ENCODE measurements at regions not wholly inside any gene's neighbourhood (a gene's known extent, or its start where the extent isn't known, plus 50 kb on each side); places are given as distances from the start of the nearest gene placed in this dataset.

- H3K4me1 ChIP-seq: no peaks in the 10 kb centered on the region
- H3K4me2 ChIP-seq: no peak overlapping the region
- H3K36me3 Mint-ChIP-seq: no peaks in the 10 kb centered on the region
- no peaks in the 10 kb centered on the region for H3K27me3 ChIP-seq
- H3K27ac Mint-ChIP-seq: no peak overlapping the region
- no peaks in the 10 kb centered on the region for H3F3A ChIP-seq (ENCODE audit: low read depth)
- H4K20me1 ChIP-seq (ENCODE audit: low read depth): no peaks in the 10 kb centered on the region
- no peak overlapping the region for H3K9ac ChIP-seq
- no peaks in the 10 kb centered on the region for H3K79me2 ChIP-seq (ENCODE audit: low read depth)
- H3K9me3 ChIP-seq (ENCODE audit: low read depth): no peaks in the 10 kb centered on the region
- no peak overlapping the region for H3K4me3 Mint-ChIP-seq
- TF ChIP-seq EZH2 (IDR thresholded peaks at IDR 0.05): no peak
- no peak for TF ChIP-seq EZH2phosphoT487 (IDR thresholded peaks at IDR 0.05)
- peaks cover 2% of the 10 kb centered on the region for H3K4me1 Mint-ChIP-seq
- H3K36me3 ChIP-seq: no peaks in the 10 kb centered on the region
- H3K9me3 Mint-ChIP-seq: peaks cover 7% of the 10 kb centered on the region
- H3K27me3 Mint-ChIP-seq (ENCODE audit: insufficient read depth, low read depth): no peaks in the 10 kb centered on the region
- no peak overlapping the region for H3K4me3 ChIP-seq
- no peak for DNase-seq (ENCODE audit: low spot score)
- H2AFZ ChIP-seq (replicated peaks): no peak overlapping the region
- H3K27ac ChIP-seq: no peak overlapping the region
Observed at GRCh38 chr1:239647964-239648632, 261.7 kb downstream of the CHRM3 start.

- no peak for DNase-seq (ENCODE audit: low spot score)
- peaks cover 2% of the 10 kb centered on the region for H3K4me1 Mint-ChIP-seq
- Histone ChIP-seq H3K27ac (no peak overlapping the region), H4K20me1 (ENCODE audit: low read depth) (no peaks in the 10 kb centered on the region), H3K4me2 (no peak overlapping the region), H3K4me3 (no peak overlapping the region), H3F3A (ENCODE audit: low read depth) (no peaks in the 10 kb centered on the region), H3K36me3 (no peaks in the 10 kb centered on the region), H3K9ac (no peak overlapping the region), H3K9me3 (ENCODE audit: low read depth) (no peaks in the 10 kb centered on the region), H3K4me1 (no peaks in the 10 kb centered on the region), H2AFZ (replicated peaks) (no peak overlapping the region), H3K79me2 (ENCODE audit: low read depth) (no peaks in the 10 kb centered on the region), H3K27me3 (no peaks in the 10 kb centered on the region)
- no peak overlapping the region for H3K27ac Mint-ChIP-seq
- no peak overlapping the region for H3K4me3 Mint-ChIP-seq
- H3K9me3 Mint-ChIP-seq: no peaks in the 10 kb centered on the region
- no peaks in the 10 kb centered on the region for H3K36me3 Mint-ChIP-seq
- no peak for TF ChIP-seq EZH2phosphoT487 (IDR thresholded peaks at IDR 0.05)
- H3K27me3 Mint-ChIP-seq (ENCODE audit: insufficient read depth, low read depth): no peaks in the 10 kb centered on the region
Observed at GRCh38 chr1:239655023-239655422, 268.7 kb downstream of the CHRM3 start.

GRCh38 chr1:239657291-239657690, 270.9 kb downstream of the CHRM3 start:
- H3K4me1 Mint-ChIP-seq: no peaks in the 10 kb centered on the region
- Histone ChIP-seq H3K4me3 (no peak overlapping the region), H3K27ac (no peak overlapping the region), H3K36me3 (no peaks in the 10 kb centered on the region), H3K4me1 (no peaks in the 10 kb centered on the region), H3K9me3 (ENCODE audit: low read depth) (no peaks in the 10 kb centered on the region), H3K4me2 (no peak overlapping the region), H3K79me2 (ENCODE audit: low read depth) (no peaks in the 10 kb centered on the region), H4K20me1 (ENCODE audit: low read depth) (no peaks in the 10 kb centered on the region), H2AFZ (replicated peaks) (no peak overlapping the region), H3K9ac (no peak overlapping the region), H3F3A (ENCODE audit: low read depth) (no peaks in the 10 kb centered on the region), H3K27me3 (no peaks in the 10 kb centered on the region)
- H3K9me3 Mint-ChIP-seq: no peaks in the 10 kb centered on the region
- no peak for DNase-seq (ENCODE audit: low spot score)
- no peak overlapping the region for H3K27ac Mint-ChIP-seq
- TF ChIP-seq EZH2phosphoT487 (IDR thresholded peaks at IDR 0.05): no peak
- TF ChIP-seq CTCF (IDR thresholded peaks at IDR 0.05): no peak
- TF ChIP-seq EZH2 (IDR thresholded peaks at IDR 0.05): no peak
- H3K36me3 Mint-ChIP-seq: no peaks in the 10 kb centered on the region
- H3K27me3 Mint-ChIP-seq (ENCODE audit: insufficient read depth, low read depth): no peaks in the 10 kb centered on the region
- H3K4me3 Mint-ChIP-seq: no peak overlapping the region

- H2AFZ ChIP-seq (replicated peaks): no peak overlapping the region
- no peaks in the 10 kb centered on the region for H4K20me1 ChIP-seq (ENCODE audit: low read depth)
- H3K9me3 ChIP-seq (ENCODE audit: low read depth): no peaks in the 10 kb centered on the region
- H3K36me3 ChIP-seq: no peaks in the 10 kb centered on the region
- Mint-ChIP-seq H3K27me3 (ENCODE audit: insufficient read depth, low read depth) (peaks cover 2% of the 10 kb centered on the region), H3K9me3 (no peaks in the 10 kb centered on the region), H3K4me3 (no peak overlapping the region), H3K4me1 (no peaks in the 10 kb centered on the region), H3K36me3 (no peaks in the 10 kb centered on the region), H3K27ac (no peak overlapping the region)
- TF ChIP-seq CTCF (IDR thresholded peaks at IDR 0.05) (no peak), EZH2 (IDR thresholded peaks at IDR 0.05) (no peak), EZH2phosphoT487 (IDR thresholded peaks at IDR 0.05) (no peak)
- H3K4me2 ChIP-seq: no peak overlapping the region
- H3K27ac ChIP-seq: no peak overlapping the region
- no peaks in the 10 kb centered on the region for H3K27me3 ChIP-seq
- no peak for DNase-seq (ENCODE audit: low spot score)
- H3F3A ChIP-seq (ENCODE audit: low read depth): no peaks in the 10 kb centered on the region
- no peak overlapping the region for H3K4me3 ChIP-seq
- no peak overlapping the region for H3K9ac ChIP-seq
- no peaks in the 10 kb centered on the region for H3K79me2 ChIP-seq (ENCODE audit: low read depth)
- no peaks in the 10 kb centered on the region for H3K4me1 ChIP-seq
Observed at GRCh38 chr1:239662950-239663349, 276.6 kb downstream of the CHRM3 start.
